ENCODE measurements at regions not wholly inside any gene's neighbourhood (a gene's known extent, or its start where the extent isn't known, plus 50 kb on each side); places are given as distances from the start of the nearest gene placed in this dataset.

DNA sequence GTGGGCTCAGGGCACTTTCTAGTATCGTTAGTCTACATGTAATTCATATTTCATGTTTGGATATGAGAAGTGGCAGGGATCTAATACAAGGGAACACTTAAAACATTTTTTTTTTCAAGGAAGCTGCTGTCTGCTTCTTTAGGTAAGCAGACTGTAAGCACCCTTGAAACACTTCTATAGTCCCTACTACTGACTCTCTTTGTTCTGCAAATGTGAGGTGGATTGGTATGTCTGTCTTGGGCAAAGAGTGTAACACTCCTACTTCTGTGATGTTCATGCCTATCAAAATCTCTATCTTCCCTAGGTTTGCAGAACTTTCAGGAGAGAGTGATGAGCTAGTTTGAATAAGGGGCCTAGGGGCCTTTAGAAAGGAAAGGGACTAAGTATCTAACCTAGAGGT is 93.9 kb downstream of the ZNF330 start:
- no peak for DNase-seq (ENCODE audit: low spot score)
- Histone ChIP-seq H3K4me1 (ENCODE audit: insufficient read depth, low read length, poor library complexity, severe bottlenecking) (no peaks in the 10 kb centered on the region), H3K9me3 (ENCODE audit: low read depth, low read length, poor library complexity, severe bottlenecking) (no peaks in the 10 kb centered on the region), H3K27me3 (replicated peaks; ENCODE audit: insufficient read depth, low read depth, low read length, poor library complexity) (peaks cover 21% of the 10 kb centered on the region), H3K27ac (ENCODE audit: low read depth, low read length, poor library complexity, severe bottlenecking) (no peak overlapping the region), H3K4me3 (ENCODE audit: low read depth, low read length, poor library complexity, severe bottlenecking) (no peak overlapping the region), H3K36me3 (ENCODE audit: insufficient read depth, low read length, poor library complexity, severe bottlenecking) (no peaks in the 10 kb centered on the region)
- POLR2A ChIA-PET (ENCODE audit: low non-redundant PET): no interaction called here
- no TSS peak for BruUV-seq (replicated peaks)
- intact Hi-C loops (cut with micrococcal nuclease; ENCODE audit: unreplicated experiment): no loop called here
- CTCF ChIA-PET: no interaction called here
- TF ChIP-seq EZH2 (IDR thresholded peaks at IDR 0.05; ENCODE audit: borderline replicate concordance, low read depth, low read length, poor library complexity, severe bottlenecking) (no peak), CTCF (conservative IDR thresholded peaks at IDR 0.05; ENCODE audit: low read depth, low read length) (no peak)

DNA sequence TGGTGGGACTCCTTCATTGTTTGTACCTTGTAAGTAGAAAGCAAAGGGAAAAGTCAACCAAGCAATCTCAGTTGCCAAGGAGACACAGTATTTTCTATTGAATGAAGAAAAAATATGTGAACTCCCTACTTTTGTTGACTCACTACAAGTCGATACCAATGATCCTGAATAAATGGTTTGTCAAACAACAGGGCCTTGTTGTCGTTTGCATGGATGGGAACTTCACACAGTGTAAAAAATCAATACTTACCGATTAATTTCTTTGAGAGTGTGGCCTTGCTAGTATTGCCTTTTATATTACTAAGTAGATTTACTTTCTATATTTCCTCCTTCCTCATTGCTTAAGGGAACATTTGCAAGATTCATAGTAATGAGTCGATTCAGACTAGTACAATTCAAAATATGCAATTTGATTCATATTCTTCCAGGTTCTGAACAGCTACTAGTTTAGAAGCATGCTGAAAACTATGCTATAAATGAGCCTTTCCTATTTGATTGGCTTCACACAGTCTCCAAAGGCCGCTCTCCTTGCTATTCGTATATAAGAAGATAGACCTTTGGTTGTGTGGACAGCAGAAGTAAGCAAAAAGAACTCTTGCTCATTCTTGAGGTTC is 108.0 kb downstream of the ZNF330 start:
- no peak for DNase-seq (ENCODE audit: low spot score)
- H3K36me3 ChIP-seq (ENCODE audit: insufficient read depth, low read length, poor library complexity, severe bottlenecking): no peaks in the 10 kb centered on the region
- TF ChIP-seq EZH2 (IDR thresholded peaks at IDR 0.05; ENCODE audit: borderline replicate concordance, low read depth, low read length, poor library complexity, severe bottlenecking) (no peak), CTCF (conservative IDR thresholded peaks at IDR 0.05; ENCODE audit: low read depth, low read length) (no peak)
- no peak overlapping the region for H3K4me3 ChIP-seq (ENCODE audit: low read depth, low read length, poor library complexity, severe bottlenecking)
- ChIA-PET CTCF (no interaction called here), POLR2A (ENCODE audit: low non-redundant PET) (no interaction called here)
- peaks cover 15% of the 10 kb centered on the region for H3K4me1 ChIP-seq (ENCODE audit: insufficient read depth, low read length, poor library complexity, severe bottlenecking)
- no peak overlapping the region for H3K27ac ChIP-seq (ENCODE audit: low read depth, low read length, poor library complexity, severe bottlenecking)
- BruUV-seq (replicated peaks): no TSS peak
- H3K9me3 ChIP-seq (ENCODE audit: low read depth, low read length, poor library complexity, severe bottlenecking): no peaks in the 10 kb centered on the region
- intact Hi-C loops (cut with micrococcal nuclease; ENCODE audit: unreplicated experiment): no loop called here
- peaks cover 34% of the 10 kb centered on the region for H3K27me3 ChIP-seq (replicated peaks; ENCODE audit: insufficient read depth, low read depth, low read length, poor library complexity)

GRCh38 chr4:141329174-141329569 is 108.5 kb downstream of the ZNF330 start:
- Histone ChIP-seq H3K4me1 (ENCODE audit: insufficient read depth, low read length, poor library complexity, severe bottlenecking) (peaks cover 15% of the 10 kb centered on the region), H3K27ac (ENCODE audit: low read depth, low read length, poor library complexity, severe bottlenecking) (no peak overlapping the region), H3K27me3 (replicated peaks; ENCODE audit: insufficient read depth, low read depth, low read length, poor library complexity) (peaks cover 34% of the 10 kb centered on the region), H3K4me3 (ENCODE audit: low read depth, low read length, poor library complexity, severe bottlenecking) (no peak overlapping the region), H3K36me3 (ENCODE audit: insufficient read depth, low read length, poor library complexity, severe bottlenecking) (no peaks in the 10 kb centered on the region), H3K9me3 (ENCODE audit: low read depth, low read length, poor library complexity, severe bottlenecking) (no peaks in the 10 kb centered on the region)
- no TSS peak for BruUV-seq (replicated peaks)
- ChIA-PET POLR2A (ENCODE audit: low non-redundant PET) (no interaction called here), CTCF (no interaction called here)
- TF ChIP-seq CTCF (conservative IDR thresholded peaks at IDR 0.05; ENCODE audit: low read depth, low read length) (no peak), EZH2 (IDR thresholded peaks at IDR 0.05; ENCODE audit: borderline replicate concordance, low read depth, low read length, poor library complexity, severe bottlenecking) (no peak)
- intact Hi-C loops (cut with micrococcal nuclease; ENCODE audit: unreplicated experiment): no loop called here
- peak; percentile 89 for DNase-seq (ENCODE audit: low spot score)

Data from A673 (cell line).